ENCODE measurements at regions not wholly inside any gene's neighbourhood (a gene's known extent, or its start where the extent isn't known, plus 50 kb on each side); places are given as distances from the start of the nearest gene placed in this dataset.
A peak's percentile ranks its signal among the peaks of the same experiment; 100 is the strongest.
"Not testable (repeated sequence)": the region's sequence is repeated elsewhere in the genome, so short reads cannot be mapped to it uniquely, and the experiment has no call there.

DNA sequence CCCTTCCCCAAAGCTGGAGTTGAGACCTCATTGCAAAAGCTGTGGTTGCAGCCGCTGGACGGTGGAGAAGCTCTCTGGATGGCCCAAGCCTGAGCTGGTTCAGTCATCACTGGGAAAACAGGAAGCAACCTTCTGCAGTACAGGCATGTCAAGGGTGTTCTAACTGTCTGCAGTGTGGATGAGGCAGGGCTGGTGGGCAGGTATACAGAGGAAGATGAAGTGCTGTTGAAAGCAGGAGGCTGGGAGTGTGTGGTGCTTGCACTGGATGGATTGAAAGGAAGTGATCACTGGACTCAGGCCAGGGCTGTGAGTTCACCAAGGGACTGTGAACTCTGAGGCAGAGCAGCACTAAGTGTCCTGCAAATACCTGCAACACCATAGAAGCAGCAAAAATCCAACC lies 89.0 kb upstream of the NOX3 start:
- no peak for DNase-seq

DNA sequence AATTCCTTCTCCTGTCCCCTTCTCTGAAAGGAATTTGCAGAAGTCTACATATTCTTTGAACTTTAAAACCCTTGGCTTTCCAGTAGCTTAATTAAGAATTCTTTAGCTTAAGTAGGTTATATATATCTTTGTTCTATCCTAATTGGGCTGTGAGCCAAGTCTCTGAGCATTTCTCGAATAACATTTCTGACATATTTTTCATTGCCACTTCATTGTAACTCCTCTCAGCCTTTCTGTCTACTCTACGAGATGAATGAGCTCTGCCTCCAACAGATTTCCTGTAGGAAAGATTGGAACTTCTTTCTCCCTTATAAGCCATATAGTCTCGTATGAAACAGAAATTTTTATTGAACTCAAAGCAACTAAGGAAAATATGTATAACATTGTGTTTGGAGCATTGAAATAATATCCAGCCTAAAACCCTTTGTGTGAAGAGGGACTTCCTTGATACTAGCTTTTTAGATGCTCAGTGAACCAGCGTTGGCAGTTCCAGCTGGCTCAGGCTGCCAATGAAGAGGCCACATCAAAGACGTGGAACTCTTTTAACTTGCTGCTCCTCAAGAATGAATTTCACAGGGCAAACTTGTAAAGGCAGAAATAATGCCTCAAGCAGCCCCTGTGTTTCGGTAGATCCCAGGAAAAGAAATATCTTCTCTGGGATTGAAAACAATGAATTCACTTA lies 87.7 kb upstream of the NOX3 start:
- DNase-seq = peak; percentile 53

DNA sequence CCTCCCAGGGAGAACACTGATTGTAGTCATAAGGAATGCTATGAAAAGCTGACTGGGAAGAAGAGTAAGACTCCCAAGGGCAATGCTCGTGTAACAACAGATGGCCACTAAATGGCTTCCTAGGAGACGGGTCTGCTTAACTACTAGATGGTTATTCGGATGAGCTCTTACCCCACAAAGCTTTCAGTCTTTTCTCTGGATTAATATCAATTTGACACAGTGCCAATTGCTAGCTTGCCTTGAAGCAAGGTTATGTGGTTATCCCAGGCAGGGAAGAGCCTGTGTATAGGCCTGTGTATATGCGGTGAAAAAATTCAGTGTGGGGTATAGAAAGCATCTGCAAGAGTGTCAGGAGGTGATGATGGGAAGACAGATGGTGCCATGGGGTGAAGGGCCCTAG lies 86.4 kb upstream of the NOX3 start:
- peak; percentile 54 for DNase-seq

DNA sequence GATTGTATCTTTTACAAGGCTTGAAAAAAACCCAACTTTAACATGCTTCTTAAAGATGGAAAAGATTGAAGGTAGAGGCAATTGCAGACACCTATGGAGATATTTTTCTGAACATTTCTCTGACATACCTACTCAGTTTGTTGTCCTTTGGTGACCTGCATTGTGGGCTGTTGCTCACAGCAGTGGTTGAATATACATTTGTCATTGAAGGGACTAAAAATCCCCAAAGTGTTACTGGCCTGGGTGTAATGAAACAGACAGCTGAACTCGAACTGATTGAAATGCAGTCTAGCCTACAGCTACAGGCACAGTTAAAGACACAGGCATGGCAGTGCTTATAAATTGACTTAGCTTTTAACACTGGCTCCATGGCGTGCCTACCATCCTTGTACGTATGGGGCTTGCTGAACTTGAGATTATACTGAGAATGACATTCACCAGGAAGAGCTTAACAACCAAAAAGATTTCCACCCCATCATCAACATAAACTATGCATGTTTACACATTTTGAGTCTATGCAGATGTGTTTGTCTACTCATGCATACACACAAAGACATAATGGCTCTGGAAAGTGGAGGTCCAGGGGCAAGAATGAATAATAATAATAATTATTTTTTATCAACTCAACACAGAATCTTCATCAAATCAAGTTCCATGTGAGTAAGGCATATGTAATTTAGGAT lies 83.2 kb upstream of the NOX3 start:
- DNase-seq = no peak

DNA sequence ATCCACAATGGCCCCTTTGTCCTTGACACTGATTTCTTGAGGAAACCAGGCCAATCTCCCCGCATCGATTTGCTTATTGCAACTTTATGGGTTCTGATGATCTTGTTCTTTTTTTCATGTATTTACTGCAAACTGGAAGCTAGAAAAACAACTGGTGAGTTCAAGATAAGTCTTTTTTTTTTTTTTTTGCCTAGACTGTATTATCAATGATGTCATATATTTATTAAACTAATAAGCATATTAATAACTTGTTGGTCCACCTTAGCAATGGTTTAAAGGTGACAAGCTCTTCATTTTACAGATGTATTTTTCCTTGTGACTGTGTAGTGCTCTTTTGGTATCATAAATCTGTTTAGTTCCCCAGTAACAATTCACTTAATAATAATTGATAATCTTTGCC lies 79.0 kb upstream of the NOX3 start:
- no peak for DNase-seq

DNA sequence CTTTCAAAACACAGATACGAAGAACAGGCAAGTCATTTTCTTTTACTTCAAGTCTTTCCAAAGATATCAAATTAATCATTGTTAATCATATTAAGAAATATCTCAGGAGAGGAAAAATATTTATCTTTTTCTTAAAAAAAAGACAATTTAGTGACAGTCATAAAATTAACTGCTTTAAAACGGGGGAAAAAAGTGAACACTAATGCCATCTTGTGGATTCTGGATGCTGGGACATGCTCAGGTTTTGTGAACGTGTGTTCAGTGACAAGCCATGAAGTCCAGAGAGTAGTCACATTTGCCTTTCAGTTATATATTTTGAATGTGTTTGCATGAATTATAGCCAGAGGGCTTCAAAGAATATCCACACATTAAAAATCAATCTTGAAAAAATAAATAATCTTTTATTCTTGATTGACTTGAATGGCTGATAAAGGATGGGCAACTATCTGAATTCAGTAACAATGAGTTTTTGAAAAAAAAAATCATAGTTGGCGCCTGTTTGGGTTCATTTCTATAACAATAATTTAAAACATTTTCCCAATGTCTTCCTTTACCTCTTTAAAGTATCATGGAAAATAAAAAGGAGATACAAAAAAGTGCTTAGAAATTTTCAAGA lies 74.7 kb upstream of the NOX3 start:
- peak; percentile 59 for DNase-seq

DNA sequence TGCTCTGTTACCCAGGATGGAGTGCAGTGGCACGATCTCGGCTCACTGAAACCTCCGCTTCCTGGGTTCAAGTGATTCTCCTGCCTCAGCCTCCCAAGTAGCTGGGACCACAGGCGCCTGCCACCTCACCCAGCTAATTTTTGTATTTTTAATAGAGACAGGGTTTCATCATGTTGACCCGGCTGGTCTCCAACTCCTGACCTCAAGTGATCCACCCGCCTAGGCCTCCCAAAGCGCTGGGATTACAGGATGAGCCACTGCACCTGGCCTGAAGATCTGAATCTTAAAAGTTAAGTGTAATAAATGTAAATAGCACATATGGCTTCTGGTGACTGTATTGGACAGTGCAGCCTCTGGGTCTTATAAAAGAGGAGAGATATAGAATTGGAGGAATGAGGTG lies 74.2 kb upstream of the NOX3 start:
- DNase-seq = not testable (repeated sequence)

DNA sequence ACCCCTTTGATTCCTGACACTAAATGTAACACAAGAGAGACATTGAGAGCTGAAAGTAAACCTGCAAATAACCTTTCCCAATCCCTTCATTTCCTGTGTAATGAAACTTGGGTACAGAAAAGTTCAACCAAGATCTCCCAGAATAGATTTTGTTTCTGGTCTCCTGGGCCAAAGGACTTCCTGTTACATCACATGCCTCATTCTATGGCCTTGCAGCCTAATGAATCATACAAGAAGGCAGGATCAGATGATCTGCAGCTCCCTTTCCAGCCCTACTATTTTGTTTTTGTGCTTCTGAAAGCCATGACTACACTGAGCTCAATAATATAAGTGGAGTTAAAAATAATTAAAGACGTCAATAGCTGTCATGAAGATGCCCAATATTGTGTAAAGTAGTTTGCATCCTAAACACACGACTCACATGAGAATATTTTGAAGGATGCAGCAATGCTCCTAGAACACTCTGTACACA lies 73.4 kb upstream of the NOX3 start:
- peak; percentile 89 for DNase-seq

DNA sequence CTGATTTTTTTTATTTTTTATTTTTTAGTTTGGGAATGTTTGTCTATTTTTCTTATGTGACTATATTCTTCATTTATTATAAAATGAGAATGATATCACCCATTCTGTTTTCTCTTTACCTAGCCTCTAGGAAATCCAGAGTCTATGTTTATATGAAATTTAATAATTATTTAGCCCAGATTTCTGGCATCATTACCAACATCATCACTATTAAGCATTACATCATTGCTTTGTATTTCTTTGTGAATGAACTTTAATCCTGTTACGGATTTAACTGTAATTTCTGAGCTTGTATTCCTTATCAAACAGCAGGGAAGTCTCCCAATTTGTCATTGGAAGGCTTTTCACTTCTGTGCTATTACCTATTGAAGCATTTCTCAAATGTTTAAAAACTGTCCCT lies 72.7 kb upstream of the NOX3 start:
- no peak for DNase-seq

DNA sequence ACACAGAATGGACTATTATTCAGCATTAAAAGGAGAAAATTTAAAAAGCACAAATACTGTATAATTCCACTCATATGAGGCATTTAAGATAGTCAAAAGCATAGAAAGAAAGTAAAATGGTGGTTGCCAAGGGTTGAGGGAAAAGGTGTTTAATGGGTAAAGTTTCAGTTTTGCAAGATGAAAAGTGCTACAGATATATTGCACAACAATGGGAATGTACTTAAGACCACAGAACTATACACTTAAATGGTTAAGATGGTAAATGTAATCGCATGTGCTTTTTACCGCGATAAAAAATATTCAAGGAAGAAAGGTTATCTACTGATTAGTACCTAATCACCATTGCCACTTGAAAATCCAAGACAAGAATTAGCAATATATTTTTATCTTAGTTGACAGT lies 71.8 kb upstream of the NOX3 start:
- no peak for DNase-seq

DNA sequence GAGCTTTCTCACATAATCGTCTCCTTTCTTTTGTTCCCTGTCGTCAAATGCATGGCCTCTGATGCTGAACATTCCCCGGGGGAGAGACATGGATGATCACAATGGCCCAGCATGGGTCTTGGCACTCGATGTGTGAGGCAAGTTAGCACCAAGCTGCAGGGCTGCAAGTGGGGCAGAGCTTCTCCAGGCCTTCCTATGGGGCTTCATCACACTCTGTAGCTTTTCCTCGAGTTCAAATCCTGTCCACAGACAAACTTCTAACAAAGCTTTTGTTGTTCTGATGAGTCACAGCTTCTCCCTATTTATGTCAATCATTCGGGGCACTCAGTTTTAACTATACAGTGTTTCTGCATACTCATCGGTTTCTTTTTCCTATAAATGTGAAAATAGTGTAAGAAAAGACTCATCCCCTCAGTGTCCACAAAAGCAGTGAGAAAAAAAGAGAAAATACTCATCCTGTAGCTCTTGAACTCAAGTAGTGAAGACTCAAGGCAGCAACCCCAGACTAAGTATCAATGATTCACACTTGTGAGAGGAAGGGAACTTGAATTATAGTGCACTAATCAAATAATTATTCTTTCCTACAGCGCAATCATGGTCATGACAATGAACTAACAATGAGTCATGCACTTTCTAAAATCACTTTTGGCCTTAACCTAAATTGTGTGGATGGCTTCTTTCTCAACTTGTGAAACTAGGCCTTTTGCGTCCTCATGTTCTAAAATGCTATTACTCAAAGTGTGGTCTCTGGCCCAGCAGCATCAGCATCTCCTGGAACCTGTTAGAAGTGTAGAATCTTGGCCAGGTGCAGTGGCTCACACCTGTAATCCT lies 68.4 kb upstream of the NOX3 start:
- peak; percentile 52 for DNase-seq

DNA sequence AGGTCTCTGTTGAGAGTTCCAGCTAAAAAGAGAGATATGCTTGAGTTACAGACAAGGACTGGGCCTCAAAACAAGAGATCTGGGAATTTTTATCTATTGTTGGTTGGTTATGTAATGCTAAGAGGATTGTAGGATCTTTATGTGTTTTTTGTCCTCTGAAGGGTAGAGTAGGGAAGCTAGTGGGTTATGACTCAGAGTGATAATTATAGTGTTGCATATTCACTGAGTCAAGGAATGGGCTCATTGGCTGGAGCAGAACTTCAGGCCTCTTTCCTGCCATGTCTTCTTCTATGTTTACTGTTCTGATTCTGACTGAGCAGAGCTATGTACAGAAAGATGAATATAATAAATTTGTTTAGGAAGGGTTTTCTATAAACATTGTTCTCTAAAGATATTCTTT lies 66.1 kb upstream of the NOX3 start:
- DNase-seq = peak; percentile 48

DNA sequence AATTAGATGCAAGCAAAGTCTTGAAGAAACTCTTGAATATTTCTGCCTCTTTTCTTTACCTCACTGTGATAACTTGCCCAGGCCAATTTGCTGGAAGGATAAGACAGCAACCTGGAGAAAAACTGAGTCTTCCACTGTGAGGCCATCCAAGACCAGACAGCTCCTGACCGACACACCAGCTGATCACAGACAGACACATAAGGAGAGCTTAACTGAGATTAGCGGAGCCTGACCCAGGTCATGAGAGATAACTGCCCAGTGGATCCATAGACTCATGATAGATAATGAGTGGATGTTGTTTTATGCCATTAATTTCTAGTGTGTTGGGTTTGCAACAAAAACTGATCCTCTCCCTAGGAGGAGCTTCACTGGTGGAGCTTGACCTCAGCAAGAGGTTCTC lies 64.4 kb upstream of the NOX3 start:
- DNase-seq = no peak

DNA sequence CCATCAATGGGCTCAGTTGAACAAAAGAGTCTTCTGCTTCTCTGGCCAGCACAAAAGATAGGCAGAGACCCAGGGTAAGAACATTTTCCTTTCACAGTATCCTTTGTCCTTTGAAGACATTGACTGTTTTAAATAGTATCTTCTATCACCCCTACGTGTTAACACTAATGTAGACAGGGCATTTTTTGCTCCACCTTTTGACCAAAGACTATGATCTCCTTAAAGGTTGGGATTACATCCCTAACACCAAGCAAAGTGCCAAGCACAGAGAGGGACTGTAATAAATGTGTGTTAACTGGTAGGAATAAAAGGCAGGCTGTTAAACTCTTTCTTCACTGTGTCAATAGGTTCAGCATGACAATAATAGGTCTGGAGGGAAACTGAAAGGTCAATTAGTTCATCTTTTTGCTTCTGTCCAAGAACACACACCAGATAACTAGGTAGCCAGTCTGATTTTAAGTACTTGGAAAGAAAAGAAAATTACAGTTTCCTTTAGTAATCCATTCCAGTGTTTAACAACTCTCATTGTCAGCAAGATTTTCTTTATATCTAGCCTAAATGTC lies 63.6 kb upstream of the NOX3 start:
- DNase-seq = no peak

DNA sequence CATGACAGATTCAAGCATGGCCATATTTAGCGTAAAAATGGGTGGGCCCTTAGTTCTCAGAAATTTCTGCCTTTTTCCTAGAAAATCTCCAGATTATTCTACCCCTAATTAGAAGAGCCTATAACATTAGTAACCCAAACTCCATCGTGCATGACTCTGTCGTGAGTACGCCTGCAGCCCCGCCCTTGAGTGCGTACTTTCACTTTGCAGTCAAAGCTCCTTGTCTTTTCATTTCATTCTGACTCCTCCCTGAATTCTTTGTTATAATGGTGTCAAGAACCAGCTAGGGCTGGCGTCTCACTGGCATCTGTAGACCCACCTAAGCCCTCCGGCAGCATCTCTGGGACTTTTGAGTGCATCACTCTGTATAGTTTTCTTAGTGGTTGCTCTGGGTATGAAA lies 61.7 kb upstream of the NOX3 start:
- no peak for DNase-seq

DNA sequence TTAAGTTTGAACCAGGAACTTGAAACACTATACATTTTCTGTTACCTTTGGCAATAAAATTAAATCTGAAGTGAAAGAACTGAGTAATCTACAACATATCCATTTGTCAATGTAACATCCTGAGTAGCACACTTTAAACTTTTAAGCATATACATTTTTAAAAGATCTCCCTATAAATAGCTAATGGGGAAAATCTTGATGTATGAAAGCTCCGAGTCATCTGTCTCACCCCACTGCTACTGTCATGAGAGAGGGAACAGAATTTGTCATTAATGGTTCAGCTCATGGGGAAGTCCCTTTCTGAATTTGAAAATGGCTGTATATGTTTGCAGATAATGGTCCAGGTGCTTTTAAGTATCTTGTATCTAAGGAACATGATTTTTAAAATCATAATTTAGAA lies 55.2 kb upstream of the NOX3 start:
- DNase-seq = no peak

DNA sequence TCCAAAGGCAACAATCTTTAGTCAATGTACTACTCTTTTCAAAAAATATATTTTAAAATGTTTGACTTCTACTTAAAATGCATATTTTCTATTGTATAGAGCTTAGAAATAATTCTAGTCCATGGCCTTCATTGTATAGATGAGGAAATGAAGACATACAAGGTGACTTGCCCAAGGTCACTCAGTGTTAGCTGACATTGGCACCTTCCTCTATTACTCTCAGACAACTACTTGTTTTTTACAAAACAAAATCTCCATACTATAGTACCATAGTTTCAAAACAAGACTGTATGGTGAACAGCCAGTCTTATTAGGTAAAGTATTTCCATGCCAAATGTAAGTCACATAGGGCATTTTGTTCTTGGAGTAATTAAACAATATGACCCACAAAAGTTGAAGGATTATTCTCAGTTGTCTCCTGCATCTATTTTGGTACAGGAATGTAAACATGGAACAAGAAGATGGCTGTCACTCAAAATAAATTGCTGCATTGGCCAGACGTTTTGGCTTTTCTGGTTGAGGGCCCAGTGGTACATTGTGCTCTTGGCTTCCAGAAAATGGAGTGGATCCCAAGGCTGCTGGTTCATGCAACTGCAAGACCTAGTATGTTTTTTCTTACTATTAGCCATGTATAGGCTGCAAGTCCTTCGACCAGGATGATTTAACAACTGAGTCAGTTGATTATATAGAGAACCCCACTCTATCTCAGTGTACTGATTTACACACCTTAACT lies 54.3 kb upstream of the NOX3 start:
- no peak for DNase-seq

DNA sequence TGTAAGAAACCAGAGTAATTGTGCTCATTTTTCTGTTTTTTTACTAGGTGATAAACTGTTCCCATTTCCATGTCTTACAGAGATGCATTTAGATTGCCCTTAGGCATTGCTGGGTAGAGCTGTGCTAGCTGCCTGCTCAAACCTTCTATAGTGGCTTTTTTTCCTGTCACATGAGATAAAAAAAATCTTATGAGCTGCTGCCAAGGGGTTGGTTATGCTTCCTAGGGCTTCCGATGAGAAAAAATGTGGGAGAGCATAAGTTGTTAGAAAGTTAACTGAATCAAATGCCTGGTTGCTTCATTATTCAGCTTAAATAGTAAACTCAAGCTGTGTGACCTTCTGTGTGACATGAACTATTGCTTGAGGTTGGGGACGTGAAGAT lies 50.0 kb upstream of the NOX3 start:
- no peak for DNase-seq

Data from fibroblast of skin of back (primary cell).